HTR-8/SVneo (cell line): ENCODE measurements at regions not wholly inside any gene's neighbourhood (a gene's known extent, or its start where the extent isn't known, plus 50 kb on each side); places are given as distances from the start of the nearest gene placed in this dataset.

Source experiments
- DNase-seq: peaks from one replicate; pipeline ENCODE4 v3.0.0; 2011; ENCODE audit warnings: low spot score, mixed read lengths; ENCODE audit not compliant: insufficient read length
- FAIRE-seq: peaks from 2 replicates; lab custom pipeline; 2011; peaks lifted over from hg19 to GRCh38; lab: Jason Lieb, UNC

GRCh38 chr3:94179059-94179458 is 116.2 kb downstream of the NSUN3 start:
- DNase-seq (no peak), FAIRE-seq (no peak)

GRCh38 chr3:94183551-94183950 is 120.7 kb downstream of the NSUN3 start:
- FAIRE-seq (no peak), DNase-seq (no peak)

DNA sequence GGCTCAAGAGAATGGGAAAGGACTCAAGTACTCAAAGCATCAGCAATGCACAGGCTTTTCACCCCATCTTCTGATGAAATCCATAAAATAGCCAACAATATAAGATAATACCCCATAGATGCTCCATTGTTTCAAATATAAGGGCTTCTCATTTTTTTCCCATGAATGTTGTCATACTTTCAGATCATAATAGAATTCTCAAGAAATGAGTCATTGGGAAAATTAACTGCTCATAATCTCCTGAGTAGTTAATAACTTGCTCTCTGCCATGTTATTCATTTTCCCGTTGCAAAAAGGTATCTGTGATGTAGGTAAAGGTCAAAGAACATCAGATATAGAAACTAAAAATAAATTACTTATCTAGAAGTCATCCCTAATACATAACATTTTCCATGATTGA is 121.9 kb downstream of the NSUN3 start:
- no peak for DNase-seq
- FAIRE-seq: no peak

DNA sequence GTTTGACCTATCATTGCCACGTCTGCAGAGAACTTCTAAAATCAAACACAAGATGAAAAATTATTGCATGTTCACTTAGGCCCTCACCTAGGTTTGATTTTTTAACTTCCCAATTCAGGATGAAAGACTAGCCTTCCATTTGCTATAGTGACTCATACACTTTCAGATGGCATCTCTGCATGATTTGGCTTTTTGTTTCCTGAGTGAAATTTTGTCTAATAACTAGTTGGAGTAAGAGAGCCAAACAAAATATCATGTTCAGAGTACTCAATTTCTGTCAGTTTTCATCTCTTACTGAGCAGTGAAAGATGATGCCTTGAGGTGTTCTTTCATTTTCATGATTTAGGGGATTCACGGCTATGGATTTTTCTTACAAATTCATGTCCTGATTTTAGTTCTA is 122.9 kb downstream of the NSUN3 start:
- DNase-seq: no peak
- FAIRE-seq: no peak

- DNase-seq: no peak
- FAIRE-seq: no peak
Observed at GRCh38 chr3:94187697-94188096, 124.8 kb downstream of the NSUN3 start.

- FAIRE-seq: no peak
- DNase-seq: no peak
Observed at GRCh38 chr3:94195381-94195780, 132.5 kb downstream of the NSUN3 start.

DNA sequence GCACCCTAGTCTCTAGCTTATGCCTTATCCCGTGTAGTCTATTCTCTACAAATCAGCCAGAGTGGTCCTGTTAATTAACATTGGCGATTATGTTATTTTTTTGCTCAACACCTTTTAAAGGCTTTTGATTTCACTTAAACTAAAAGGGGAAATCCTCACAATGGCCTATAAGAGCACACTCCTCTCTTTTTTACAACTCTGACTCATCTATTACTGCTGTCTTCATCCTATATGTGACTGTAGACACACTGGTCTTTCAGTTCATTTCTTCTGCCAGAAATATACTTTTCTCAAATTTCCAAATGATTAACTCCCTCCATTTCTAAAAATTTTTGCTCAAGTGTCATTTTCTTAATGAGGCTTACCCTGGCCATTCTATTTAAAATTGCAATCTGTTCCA is 143.4 kb downstream of the NSUN3 start:
- FAIRE-seq: no peak
- no peak for DNase-seq

GRCh38 chr3:94210256-94210655 is 147.4 kb downstream of the NSUN3 start:
- DNase-seq (no peak), FAIRE-seq (no peak)

GRCh38 chr3:94217406-94217805 is 154.5 kb downstream of the NSUN3 start:
- no peak for DNase-seq
- no peak for FAIRE-seq

DNA sequence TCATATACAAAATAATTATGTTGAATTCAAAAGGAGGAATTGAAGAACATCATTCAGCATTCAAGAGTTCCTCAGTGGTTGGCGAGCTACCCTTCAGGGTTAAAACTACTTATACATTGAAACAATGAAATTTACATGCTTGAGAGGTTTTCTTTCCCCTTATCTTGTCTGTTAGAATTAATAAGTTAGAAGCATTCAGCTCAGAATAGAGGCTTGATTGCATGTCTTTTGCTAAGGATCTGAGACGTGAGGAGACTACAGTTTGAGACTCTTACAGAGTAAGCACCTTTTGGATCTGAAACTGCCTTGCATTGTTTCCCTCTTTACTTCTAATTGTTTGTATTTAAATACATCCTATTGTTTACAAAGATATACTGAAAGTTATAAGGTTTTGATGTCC is 157.6 kb downstream of the NSUN3 start:
- no peak for FAIRE-seq
- no peak for DNase-seq

- DNase-seq (no peak), FAIRE-seq (no peak)
Observed at GRCh38 chr3:94221829-94222228, 159.0 kb downstream of the NSUN3 start.

DNA sequence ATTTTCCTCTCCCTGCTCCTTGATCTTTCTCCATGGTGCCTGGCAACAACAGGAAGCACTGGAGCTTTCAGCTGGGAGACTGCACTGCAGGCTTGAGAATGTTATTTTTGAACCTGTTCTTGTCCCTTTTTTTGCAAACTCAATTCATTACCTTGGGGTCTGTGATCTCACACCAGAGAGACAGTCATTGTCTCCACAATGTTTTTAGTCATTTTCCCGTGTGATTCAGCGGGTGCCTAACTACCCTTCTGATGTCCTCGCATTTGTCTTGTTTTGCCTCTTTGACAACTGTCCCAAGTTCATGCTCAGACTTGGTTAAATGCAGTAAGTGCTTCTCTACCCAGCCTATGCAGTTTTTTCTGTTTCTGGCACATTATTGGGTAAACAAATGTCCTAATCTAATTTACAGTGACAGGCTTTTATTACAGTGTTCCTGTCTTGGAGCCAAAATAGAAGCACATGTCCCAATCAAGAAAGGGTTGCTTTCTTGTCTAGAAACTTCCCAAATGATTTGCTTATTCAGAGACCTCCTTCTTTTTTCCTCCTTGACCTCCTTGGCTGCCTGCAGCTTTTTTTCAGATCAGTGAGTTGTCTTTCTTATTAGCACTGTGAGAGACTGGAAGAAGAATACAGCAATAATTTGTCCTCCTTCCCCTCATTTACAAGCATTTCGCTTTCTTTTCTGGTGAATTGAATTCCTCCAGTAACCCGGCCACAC is 162.4 kb downstream of the NSUN3 start:
- no peak for FAIRE-seq

GRCh38 chr3:94226078-94226477 is 163.2 kb downstream of the NSUN3 start:
- FAIRE-seq (peak; percentile 23), DNase-seq (peak; percentile 10)

More for the DNA sequence above, 162.4 kb downstream of the NSUN3 start:
- DNase-seq: no peak

- FAIRE-seq: no peak
- no peak for DNase-seq
Observed at GRCh38 chr3:94232921-94233320, 170.1 kb downstream of the NSUN3 start.

GRCh38 chr3:94234177-94234788 is 171.4 kb downstream of the NSUN3 start:
- DNase-seq (peak; percentile 29), FAIRE-seq (no peak)

GRCh38 chr3:94241986-94242385 is 179.1 kb downstream of the NSUN3 start:
- DNase-seq (no peak), FAIRE-seq (no peak)

DNA sequence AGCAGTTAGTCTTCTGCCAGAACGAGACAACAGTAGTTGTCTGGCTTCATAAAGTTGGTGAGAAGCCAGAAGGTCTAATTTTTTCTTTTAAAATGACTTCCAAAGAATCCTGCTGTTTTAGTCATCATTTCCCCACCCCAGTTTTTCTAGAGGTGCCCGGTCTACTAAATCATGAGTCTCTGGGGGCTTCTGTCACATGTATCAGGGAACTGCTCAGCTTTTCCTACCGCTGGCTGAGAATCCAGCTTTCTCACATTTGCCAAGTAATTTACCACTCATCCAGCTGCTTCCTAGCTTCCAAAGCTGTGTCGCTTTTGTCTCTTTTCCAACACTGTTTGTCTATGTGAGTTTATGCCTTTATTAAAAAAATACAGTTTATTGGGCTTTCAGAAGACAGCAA is 183.3 kb downstream of the NSUN3 start:
- FAIRE-seq (no peak), DNase-seq (no peak)

DNA sequence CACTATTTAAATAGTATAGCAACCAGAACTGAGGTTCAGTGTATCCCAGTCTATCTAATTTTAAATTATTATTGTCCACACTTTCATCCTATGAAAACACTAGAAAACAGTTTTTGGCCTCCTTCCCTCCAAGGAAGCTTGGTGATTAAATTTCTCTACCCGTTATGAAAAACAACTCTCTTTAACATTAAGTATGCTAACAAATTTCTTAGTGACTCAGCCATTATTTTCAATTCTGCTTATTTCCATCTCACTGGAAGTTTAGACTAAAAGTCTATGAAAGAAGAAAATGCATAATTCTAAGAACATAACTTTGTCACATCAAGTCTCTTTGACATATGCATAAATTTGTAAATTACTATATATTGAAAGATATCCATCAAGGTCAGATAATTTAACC is 185.2 kb downstream of the NSUN3 start:
- DNase-seq: no peak

DNA sequence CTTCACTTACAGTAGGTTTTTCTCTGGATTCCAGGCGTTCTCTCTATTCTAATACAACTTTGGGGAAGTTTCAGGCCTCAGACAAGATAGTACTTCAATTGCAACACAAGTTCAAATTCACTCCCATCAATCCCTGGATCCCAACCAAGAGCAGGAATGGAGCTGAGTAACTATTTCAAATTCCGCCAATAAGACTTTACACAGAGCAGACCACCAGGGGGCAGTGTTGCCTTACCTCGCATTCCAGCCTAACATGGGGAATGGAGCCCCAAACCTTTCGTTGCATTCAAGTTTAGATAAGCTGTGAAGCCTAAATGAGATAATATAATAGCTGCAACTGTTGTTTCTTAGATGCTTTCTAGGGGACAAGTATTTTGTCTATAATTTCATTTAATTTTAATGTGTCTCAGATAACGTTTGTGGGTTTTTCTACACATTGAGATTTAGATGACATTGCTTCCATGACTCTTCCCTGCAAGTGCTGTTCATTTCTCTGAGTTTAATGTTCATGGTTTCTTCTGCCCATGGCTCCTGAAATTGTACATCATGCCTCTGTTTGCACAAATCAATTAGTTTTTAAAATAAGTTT is 186.7 kb downstream of the NSUN3 start:
- DNase-seq: peak; percentile 46
- FAIRE-seq: no peak

More for the DNA sequence above, 185.2 kb downstream of the NSUN3 start:
- FAIRE-seq: no peak

- no peak for DNase-seq
- no peak for FAIRE-seq
Observed at GRCh38 chr3:94251566-94251965, 188.7 kb downstream of the NSUN3 start.

- FAIRE-seq: no peak
Observed at GRCh38 chr3:94252316-94252715, 189.5 kb downstream of the NSUN3 start.

More at GRCh38 chr3:94252316-94252715, 189.5 kb downstream of the NSUN3 start:
- no peak for DNase-seq
